ENCODE measurements at regions not wholly inside any gene's neighbourhood (a gene's known extent, or its start where the extent isn't known, plus 50 kb on each side); places are given as distances from the start of the nearest gene placed in this dataset.

DNA sequence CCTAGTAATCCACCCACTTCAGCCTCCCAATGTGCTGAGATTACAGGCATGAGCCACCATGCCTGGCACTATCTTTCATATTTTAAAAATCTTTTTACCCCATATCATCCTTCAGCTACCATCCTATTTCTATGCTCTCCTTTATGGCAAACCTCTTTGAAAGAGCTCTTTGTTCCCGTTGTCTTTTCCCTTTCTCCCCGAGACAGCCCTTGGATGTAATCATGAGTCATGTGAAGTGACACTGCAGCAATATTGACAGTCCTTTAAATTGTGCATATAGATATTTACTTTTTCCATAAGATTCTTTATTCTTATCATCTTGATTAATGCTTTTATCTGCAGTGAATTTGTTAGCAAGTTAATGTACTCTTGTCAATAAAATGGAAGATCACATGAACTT lies 286.6 kb downstream of the ANKRD7 start:
- TF ChIP-seq POLR2A (IDR thresholded peaks at IDR 0.05; ENCODE audit: low read depth, low read length) = no peak
- TF ChIP-seq, protein P1, sequence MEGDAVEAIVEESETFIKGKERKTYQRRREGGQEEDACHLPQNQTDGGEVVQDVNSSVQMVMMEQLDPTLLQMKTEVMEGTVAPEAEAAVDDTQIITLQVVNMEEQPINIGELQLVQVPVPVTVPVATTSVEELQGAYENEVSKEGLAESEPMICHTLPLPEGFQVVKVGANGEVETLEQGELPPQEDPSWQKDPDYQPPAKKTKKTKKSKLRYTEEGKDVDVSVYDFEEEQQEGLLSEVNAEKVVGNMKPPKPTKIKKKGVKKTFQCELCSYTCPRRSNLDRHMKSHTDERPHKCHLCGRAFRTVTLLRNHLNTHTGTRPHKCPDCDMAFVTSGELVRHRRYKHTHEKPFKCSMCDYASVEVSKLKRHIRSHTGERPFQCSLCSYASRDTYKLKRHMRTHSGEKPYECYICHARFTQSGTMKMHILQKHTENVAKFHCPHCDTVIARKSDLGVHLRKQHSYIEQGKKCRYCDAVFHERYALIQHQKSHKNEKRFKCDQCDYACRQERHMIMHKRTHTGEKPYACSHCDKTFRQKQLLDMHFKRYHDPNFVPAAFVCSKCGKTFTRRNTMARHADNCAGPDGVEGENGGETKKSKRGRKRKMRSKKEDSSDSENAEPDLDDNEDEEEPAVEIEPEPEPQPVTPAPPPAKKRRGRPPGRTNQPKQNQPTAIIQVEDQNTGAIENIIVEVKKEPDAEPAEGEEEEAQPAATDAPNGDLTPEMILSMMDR (conservative IDR thresholded peaks at IDR 0.05; ENCODE audit: low read depth, low read length) = no peak
- TF ChIP-seq, protein P2, sequence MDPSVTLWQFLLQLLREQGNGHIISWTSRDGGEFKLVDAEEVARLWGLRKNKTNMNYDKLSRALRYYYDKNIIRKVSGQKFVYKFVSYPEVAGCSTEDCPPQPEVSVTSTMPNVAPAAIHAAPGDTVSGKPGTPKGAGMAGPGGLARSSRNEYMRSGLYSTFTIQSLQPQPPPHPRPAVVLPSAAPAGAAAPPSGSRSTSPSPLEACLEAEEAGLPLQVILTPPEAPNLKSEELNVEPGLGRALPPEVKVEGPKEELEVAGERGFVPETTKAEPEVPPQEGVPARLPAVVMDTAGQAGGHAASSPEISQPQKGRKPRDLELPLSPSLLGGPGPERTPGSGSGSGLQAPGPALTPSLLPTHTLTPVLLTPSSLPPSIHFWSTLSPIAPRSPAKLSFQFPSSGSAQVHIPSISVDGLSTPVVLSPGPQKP (IDR thresholded peaks at IDR 0.05; ENCODE audit: borderline replicate concordance, low read depth, low read length) = no peak
- no peak for TF ChIP-seq SMC3 (IDR thresholded peaks at IDR 0.05; ENCODE audit: low read depth, low read length)
- TF ChIP-seq CEBPB (IDR thresholded peaks at IDR 0.05; ENCODE audit: low read depth, low read length) = no peak
- TF ChIP-seq MXI1 (IDR thresholded peaks at IDR 0.05; ENCODE audit: borderline replicate concordance, low read depth, low read length) = no peak
- TF ChIP-seq FOS (IDR thresholded peaks at IDR 0.05; ENCODE audit: low read depth, low read length) = no peak
- no peak for TF ChIP-seq NFE2L2 (IDR thresholded peaks at IDR 0.05; ENCODE audit: low read depth, low read length)
- TF ChIP-seq RAD21 (IDR thresholded peaks at IDR 0.05; ENCODE audit: low read length) = no peak
- TF ChIP-seq, protein P3, sequence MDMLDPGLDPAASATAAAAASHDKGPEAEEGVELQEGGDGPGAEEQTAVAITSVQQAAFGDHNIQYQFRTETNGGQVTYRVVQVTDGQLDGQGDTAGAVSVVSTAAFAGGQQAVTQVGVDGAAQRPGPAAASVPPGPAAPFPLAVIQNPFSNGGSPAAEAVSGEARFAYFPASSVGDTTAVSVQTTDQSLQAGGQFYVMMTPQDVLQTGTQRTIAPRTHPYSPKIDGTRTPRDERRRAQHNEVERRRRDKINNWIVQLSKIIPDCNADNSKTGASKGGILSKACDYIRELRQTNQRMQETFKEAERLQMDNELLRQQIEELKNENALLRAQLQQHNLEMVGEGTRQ (IDR thresholded peaks at IDR 0.05; ENCODE audit: low read depth, low read length) = no peak
- no peak for TF ChIP-seq CHD1 (IDR thresholded peaks at IDR 0.05; ENCODE audit: low read depth, low read length)

Data from IMR-90 (cell line).